Frontal cortex (tissue), 3 donors: ENCODE measurements at regions not wholly inside any gene's neighbourhood (a gene's known extent, or its start where the extent isn't known, plus 50 kb on each side); places are given as distances from the start of the nearest gene placed in this dataset.

Experiments used
- DNase-seq, 2 donors: peaks; one replicate each; pipeline ENCODE4 v3.0.0; 2012; ENCODE audit warnings: low spot score in 2 of 2
- FAIRE-seq: peaks from 2 replicates; lab custom pipeline; 2012; peaks lifted over from hg19 to GRCh38; lab: Jason Lieb, UNC
- donor health status: control.
- donor health status: control.
- donor health status: control.

DNA sequence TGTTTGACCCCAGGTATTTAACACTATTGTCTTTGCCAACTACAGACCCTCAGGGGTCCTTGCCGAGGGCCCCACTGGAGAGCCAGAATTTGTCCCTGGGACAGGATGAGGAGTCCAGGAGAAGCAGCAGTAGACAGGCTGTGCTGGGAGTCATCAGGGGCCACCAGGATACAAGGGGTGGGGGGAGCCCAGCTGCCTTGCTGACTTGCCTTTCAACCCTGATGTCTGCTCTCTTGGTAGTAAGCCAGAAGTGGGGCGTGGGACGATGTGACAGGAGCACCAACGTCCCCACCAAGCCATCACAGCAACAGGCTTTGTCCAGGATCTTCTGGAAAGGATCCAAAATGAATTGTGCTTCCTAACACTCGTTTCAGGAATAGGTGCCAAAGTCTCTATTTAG lies 62.4 kb upstream of the CDCA7L start:
- DNase-seq (no peak), FAIRE-seq (no peak)

DNA sequence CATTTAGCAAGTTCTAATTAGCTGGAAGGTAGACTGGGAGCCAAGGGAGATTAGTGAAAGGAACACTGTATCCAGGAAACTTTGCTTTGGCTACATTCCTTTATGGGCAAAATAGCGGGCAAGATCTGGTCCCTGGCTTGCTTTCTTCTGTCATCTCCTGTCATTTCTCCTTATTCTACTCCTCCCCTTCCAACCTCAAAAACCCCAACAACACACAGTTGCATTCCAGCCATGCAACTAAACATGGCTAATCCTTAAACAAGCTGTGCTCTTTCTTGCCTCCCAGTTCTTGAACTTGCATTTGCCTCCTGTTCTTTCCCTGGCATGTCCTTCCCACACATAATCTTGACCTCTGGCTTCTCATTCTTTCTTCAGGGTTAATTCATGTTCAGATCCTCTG lies 59.5 kb upstream of the CDCA7L start:
- no peak for FAIRE-seq

DNA sequence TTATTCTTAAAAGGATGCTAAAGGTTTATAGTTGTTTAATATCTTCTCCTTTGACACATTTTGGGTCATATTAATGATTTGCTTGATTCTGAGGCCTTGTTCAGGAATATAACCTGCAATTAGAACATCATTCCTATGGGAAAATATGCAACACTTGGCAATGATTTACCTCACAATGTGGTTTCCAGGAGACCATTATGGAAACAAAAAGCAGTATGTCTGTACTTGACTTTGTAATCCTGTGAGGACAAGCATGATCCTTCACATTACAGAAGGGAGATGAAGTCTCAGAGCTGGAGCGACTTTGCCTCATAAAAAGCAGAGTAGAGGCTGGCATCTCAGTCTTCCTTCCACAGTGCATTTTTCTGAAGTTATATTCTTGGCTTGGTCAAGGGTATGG lies 57.0 kb upstream of the CDCA7L start:
- DNase-seq (no peak), FAIRE-seq (no peak)

More for the DNA sequence above, 59.5 kb upstream of the CDCA7L start:
- DNase-seq: no peak

DNA sequence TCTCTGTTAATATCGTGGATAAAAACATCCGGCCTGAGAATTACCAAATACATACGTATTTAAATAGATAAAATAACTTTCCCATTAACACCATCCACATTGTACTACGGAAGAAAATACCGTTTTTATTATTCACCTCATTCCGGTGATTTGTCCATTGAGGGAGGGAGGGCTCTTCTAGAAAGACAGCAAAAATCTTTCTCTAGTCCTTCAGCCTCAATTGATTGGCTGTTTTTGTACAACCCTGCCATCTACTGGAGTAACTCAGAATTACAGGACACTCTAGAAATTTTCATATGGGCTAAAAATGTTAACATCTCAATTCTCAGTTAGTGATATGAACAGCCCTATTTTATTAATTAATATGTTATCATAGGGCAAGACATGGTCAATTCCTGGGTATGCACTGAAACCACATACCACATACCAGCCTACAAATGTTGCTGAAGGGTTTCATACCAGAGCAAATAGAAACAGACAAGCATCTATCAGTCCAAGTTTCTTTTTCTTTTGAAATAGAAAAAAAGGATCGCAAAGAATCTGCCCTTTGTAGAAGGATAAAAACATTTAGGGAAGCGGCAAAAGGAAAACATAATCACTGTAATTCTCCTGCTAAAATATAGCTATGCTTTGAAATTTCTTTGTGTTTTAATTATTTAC lies 55.8 kb upstream of the CDCA7L start:
- FAIRE-seq: peak; percentile 96
- DNase-seq: peak; percentile 44 to 66

DNA sequence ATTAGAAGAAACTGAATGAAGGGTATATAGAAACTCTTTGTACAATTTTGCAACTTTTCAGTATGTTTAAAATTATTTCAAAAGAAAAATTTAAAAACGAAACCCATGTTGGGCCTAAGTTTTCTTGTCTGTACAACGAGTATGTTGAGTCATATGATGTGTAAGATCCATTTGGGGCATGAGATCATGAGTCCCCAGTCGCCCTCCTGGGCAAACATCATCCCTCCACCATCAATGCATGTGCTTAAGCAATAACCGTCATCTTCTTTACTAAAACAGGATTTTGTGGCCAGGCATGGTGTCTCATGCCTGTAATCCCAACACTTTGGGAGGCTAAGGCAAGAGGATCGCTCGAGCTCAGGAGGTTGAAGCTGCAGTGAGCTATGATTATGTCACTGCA lies 54.2 kb upstream of the CDCA7L start:
- DNase-seq (no peak), FAIRE-seq (no peak)

DNA sequence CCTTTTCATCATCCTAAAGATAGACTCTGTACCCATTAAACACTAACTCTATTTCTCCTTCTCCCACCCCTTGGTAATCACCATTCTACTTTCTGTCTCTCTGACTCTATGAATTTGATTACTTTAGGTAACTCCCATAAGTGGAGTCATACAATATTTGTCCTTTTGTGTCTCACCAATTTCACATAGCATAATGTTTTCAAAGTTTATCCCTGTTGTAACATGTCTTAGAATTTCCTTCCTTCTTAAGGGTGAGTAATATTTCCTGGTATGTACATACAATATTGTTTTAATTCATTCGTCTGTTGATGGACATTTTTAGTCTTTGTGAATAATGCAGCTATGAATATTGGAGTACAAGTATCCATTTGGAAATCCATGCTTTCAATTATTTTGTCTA lies 50.9 kb upstream of the CDCA7L start:
- no peak for FAIRE-seq
- no peak for DNase-seq
